ENCODE measurements at regions not wholly inside any gene's neighbourhood (a gene's known extent, or its start where the extent isn't known, plus 50 kb on each side); places are given as distances from the start of the nearest gene placed in this dataset.

DNA sequence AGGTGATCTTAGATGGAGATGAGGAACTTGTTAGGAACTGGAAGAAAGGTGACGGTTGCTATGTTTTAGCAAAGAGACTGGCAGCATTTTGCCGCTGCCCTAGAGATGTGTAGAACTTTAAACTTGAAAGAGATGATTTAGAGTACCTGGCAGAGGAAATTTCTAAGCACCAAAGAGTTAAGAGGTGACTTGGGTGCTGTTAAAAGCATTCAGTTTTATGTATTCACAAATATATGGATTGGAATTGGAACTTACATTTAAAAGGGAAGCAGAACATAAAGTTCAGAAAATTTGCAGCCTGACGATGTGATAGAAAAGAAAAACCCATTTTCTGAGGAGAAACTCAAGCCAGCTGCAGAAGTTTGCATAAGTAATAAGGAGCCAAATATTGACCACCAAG is 176.3 kb downstream of the MOXD1 start:
- WGBS (ENCODE audit: insufficient coverage, insufficient replicate concordance, low lambda C conversion rate, missing lambda C conversion rate) = 37% methylated on average over 3 of the region's 3 CpGs
- H3K9me3 ChIP-seq (replicated peaks; ENCODE audit: control insufficient read depth, insufficient read depth, low read length) = peaks cover 2% of the 10 kb centered on the region; the same call in 1 of the 3 replicates
- ChIA-PET CTCF (no interaction called here), RAD21 (ENCODE audit: unreplicated experiment) (no interaction called here), POLR2A (no interaction called here), SMC1A (ENCODE audit: uncharacterized antibody, unreplicated experiment) (no interaction called here)
- intact Hi-C loops (cut with micrococcal nuclease; ENCODE audit: unreplicated experiment) (no loop called here), in situ Hi-C loops (cut with MboI) (no loop called here)
- no peak for DNase-seq (ENCODE audit: low read depth, low spot score)
- no peaks in the 10 kb centered on the region for H4K20me1 ChIP-seq (ENCODE audit: control insufficient read depth, insufficient read depth)
- no peak overlapping the region for H3K4me3 ChIP-seq
- no peaks in the 10 kb centered on the region for H3K4me1 ChIP-seq (ENCODE audit: control insufficient read depth, insufficient read depth, low read length)
- no TSS peak for BruUV-seq (replicated peaks)
- no peak overlapping the region for H3K9ac ChIP-seq (ENCODE audit: control insufficient read depth, insufficient read depth, low read length)
- H3K79me2 ChIP-seq (ENCODE audit: control insufficient read depth, insufficient read depth, low read length) = no peaks in the 10 kb centered on the region
- no peak overlapping the region for H3K27ac ChIP-seq (ENCODE audit: control insufficient read depth, insufficient read depth)
- no peaks in the 10 kb centered on the region for H3K27me3 ChIP-seq (replicated peaks in 1 of 2; ENCODE audit: control insufficient read depth in 2 of 2, insufficient read depth in 2 of 2, low read length in 1 of 2)
- H3K4me2 ChIP-seq (ENCODE audit: control insufficient read depth, insufficient read depth) = no peak overlapping the region
- TF ChIP-seq, protein P1, sequence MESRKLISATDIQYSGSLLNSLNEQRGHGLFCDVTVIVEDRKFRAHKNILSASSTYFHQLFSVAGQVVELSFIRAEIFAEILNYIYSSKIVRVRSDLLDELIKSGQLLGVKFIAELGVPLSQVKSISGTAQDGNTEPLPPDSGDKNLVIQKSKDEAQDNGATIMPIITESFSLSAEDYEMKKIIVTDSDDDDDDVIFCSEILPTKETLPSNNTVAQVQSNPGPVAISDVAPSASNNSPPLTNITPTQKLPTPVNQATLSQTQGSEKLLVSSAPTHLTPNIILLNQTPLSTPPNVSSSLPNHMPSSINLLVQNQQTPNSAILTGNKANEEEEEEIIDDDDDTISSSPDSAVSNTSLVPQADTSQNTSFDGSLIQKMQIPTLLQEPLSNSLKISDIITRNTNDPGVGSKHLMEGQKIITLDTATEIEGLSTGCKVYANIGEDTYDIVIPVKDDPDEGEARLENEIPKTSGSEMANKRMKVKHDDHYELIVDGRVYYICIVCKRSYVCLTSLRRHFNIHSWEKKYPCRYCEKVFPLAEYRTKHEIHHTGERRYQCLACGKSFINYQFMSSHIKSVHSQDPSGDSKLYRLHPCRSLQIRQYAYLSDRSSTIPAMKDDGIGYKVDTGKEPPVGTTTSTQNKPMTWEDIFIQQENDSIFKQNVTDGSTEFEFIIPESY (IDR thresholded peaks at IDR 0.05) = no peak
- TF ChIP-seq KLF5 (IDR thresholded peaks at IDR 0.05; ENCODE audit: partially characterized antibody) (no peak), NFIC (IDR thresholded peaks at IDR 0.05; ENCODE audit: low read depth, low read length) (no peak), CBX3 (IDR thresholded peaks at IDR 0.05; ENCODE audit: borderline replicate concordance, low read depth) (no peak), POLR2AphosphoS5 (IDR thresholded peaks at IDR 0.05; ENCODE audit: low read length) (no peak), E2F4 (IDR thresholded peaks at IDR 0.05; ENCODE audit: low read depth, low read length) (no peak), CTCF (IDR thresholded peaks at IDR 0.05 in 2 of 3, conservative IDR thresholded peaks at IDR 0.05 in 1 of 3; ENCODE audit: control insufficient read depth in 2 of 3, extremely low read depth in 1 of 3, insufficient read depth in 1 of 3, low read depth in 3 of 3, low read length in 3 of 3) (no peak), TAF1 (IDR thresholded peaks at IDR 0.05; ENCODE audit: borderline replicate concordance, low read depth, low read length) (no peak), TCF3 (IDR thresholded peaks at IDR 0.05; ENCODE audit: borderline replicate concordance, insufficient read depth, low read depth, low read length) (no peak), ZNF274 (IDR thresholded peaks at IDR 0.05; ENCODE audit: insufficient read depth, insufficient read length) (no peak), STAT3 (IDR thresholded peaks at IDR 0.05; ENCODE audit: low read depth, low read length) (no peak), JUNB (IDR thresholded peaks at IDR 0.05) (no peak), ZNF384 (IDR thresholded peaks at IDR 0.05; ENCODE audit: borderline replicate concordance, low read depth, low read length) (no peak), SRF (IDR thresholded peaks at IDR 0.05; ENCODE audit: low read depth in 2 of 2, low read length in 2 of 2) (no peak), ZBTB11 (CRISPR knock-in tag; IDR thresholded peaks at IDR 0.05) (no peak)
- TF ChIP-seq, protein P2, sequence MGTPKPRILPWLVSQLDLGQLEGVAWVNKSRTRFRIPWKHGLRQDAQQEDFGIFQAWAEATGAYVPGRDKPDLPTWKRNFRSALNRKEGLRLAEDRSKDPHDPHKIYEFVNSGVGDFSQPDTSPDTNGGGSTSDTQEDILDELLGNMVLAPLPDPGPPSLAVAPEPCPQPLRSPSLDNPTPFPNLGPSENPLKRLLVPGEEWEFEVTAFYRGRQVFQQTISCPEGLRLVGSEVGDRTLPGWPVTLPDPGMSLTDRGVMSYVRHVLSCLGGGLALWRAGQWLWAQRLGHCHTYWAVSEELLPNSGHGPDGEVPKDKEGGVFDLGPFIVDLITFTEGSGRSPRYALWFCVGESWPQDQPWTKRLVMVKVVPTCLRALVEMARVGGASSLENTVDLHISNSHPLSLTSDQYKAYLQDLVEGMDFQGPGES (IDR thresholded peaks at IDR 0.05) = no peak
- no peak overlapping the region for H2AFZ ChIP-seq (ENCODE audit: control insufficient read depth, low read depth, low read length)
- H3K36me3 ChIP-seq (ENCODE audit: control insufficient read depth in 2 of 2, insufficient read depth in 2 of 2, low read length in 1 of 2) = no peaks in the 10 kb centered on the region
- no peak for FAIRE-seq
- no peak for ATAC-seq

Measured in GM12878 (cell line).